Cardiac muscle cell (in vitro differentiated cells and primary cell): ENCODE measurements at regions not wholly inside any gene's neighbourhood (a gene's known extent, or its start where the extent isn't known, plus 50 kb on each side); places are given as distances from the start of the nearest gene placed in this dataset.
A peak's percentile ranks its signal among the peaks of the same experiment; 100 is the strongest.

ENCODE experiments used
- DNase-seq, 2 donors: peaks; one replicate each; pipeline versions ENCODE4 v3.0.0 to v3.0.0-alpha.2; 2010 to 2017; ENCODE audit warnings: low read depth in 1 of 2, low spot score in 1 of 2
- H3K27ac ChIP-seq: fragments of 200-600 bp; sonication (generic); 2 replicates; pipeline ENCODE4 v1.5.1; 2016
- H3K27me3 ChIP-seq: fragments of 200-600 bp; sonication (generic); 2 replicates; pipeline ENCODE4 v1.6.0; 2016; ENCODE audit warnings: control low read depth
- H3K36me3 ChIP-seq: fragments of 200-600 bp; sonication (generic); 2 replicates; pipeline ENCODE4 v1.5.1; 2016; ENCODE audit warnings: control low read depth
- H3K4me1 ChIP-seq: fragments of 200-600 bp; sonication (generic); 2 replicates; pipeline ENCODE4 v1.8.1; 2017; ENCODE audit warnings: low read depth, mild to moderate bottlenecking, mixed run types
- H3K4me3 ChIP-seq: fragments of 200-600 bp; sonication (generic); 2 replicates; pipeline ENCODE4 v1.5.1; 2016; ENCODE audit warnings: mild to moderate bottlenecking
- H3K9me3 ChIP-seq: fragments of 200-600 bp; sonication (generic); 2 replicates; pipeline ENCODE4 v1.5.1; 2017; ENCODE audit warnings: low read depth, mild to moderate bottlenecking, control low read depth
- CTCF ChIP-seq: IDR thresholded peaks from 2 replicates; pipeline ENCODE4 v1.5.1; 2012; ENCODE audit warnings: low read depth, mild to moderate bottlenecking, low read length

DNA sequence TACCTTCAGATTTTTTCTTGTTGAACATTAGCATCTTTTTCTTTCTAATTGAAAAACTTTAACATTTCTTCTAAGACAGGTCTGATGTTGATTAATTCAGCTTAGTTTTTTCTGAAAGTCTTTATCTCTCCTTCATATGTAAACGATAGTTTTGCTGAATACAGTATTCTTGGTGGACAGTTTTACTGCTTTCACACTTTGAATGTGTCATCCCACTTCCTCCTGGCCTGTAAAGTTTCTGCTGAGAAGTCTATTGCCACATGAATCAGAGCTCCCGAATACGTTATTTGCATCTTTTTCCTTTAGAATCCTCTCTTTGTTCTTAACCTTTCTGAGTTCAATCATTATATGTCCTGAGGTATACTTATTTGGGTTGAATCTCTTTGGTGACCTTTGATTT is 344.2 kb downstream of the OLFM3 start:
- Histone ChIP-seq H3K27ac (no peak overlapping the region), H3K9me3 (no peaks in the 10 kb centered on the region), H3K4me1 (no peaks in the 10 kb centered on the region), H3K27me3 (no peaks in the 10 kb centered on the region), H3K36me3 (no peaks in the 10 kb centered on the region), H3K4me3 (no peak overlapping the region)
- no peak for DNase-seq
- no peak for TF ChIP-seq CTCF

- DNase-seq: peak; percentile 20 to 58
- H3K27me3 ChIP-seq: no peaks in the 10 kb centered on the region
- H3K9me3 ChIP-seq: no peaks in the 10 kb centered on the region
- no peak overlapping the region for H3K4me3 ChIP-seq
- H3K36me3 ChIP-seq: no peaks in the 10 kb centered on the region
- peak; percentile 40 for TF ChIP-seq CTCF
- H3K4me1 ChIP-seq: no peaks in the 10 kb centered on the region
- H3K27ac ChIP-seq: no peak overlapping the region
Measured at GRCh38 chr1:101653482-101653946, 343.2 kb downstream of the OLFM3 start.

DNA sequence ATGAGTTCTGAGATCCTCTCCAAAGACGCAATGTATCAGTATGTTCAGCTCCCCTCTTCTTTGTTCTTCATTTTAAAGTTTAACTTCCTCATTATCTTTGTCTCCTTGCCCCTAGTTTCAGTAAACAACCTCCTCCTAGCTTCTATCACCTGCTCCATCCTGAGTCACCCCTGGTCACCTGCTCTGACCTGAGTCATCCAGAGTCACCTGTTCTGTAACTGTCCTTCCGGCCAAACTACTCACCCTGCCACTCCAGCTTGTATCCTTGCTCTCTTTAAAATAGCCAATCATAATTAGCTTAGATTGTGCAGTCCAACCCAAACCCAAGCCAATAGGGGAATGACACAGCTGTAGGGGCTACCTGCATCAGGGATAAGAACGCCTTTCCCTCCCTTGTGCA is 332.0 kb downstream of the OLFM3 start:
- Histone ChIP-seq H3K4me1 (no peaks in the 10 kb centered on the region), H3K9me3 (peaks cover 4% of the 10 kb centered on the region), H3K36me3 (no peaks in the 10 kb centered on the region), H3K27me3 (no peaks in the 10 kb centered on the region), H3K27ac (no peak overlapping the region), H3K4me3 (no peak overlapping the region)
- no peak for TF ChIP-seq CTCF
- DNase-seq: no peak

DNA sequence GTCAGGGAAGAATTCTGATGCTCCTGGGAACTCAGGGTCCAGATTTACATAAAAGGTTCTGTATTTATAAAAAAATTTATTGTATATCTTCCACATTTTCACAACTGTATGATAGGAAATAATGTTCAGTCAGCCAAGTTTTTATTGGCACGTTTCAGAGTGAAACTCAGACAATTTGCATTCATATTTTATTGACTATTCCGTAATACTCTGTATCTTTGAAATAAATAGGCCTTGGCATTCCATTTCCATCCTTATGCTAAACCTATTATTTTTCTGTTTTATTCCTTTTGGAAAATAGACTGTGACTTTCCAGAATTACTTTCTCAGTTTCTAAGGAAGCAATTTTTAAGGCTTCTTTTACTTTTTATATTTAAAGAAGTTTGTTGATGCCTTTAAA is 329.0 kb downstream of the OLFM3 start:
- DNase-seq: no peak
- H3K4me1 ChIP-seq: no peaks in the 10 kb centered on the region
- TF ChIP-seq CTCF: no peak
- H3K36me3 ChIP-seq: no peaks in the 10 kb centered on the region
- no peak overlapping the region for H3K4me3 ChIP-seq
- H3K9me3 ChIP-seq: peaks cover 4% of the 10 kb centered on the region
- H3K27ac ChIP-seq: no peak overlapping the region
- no peaks in the 10 kb centered on the region for H3K27me3 ChIP-seq

DNA sequence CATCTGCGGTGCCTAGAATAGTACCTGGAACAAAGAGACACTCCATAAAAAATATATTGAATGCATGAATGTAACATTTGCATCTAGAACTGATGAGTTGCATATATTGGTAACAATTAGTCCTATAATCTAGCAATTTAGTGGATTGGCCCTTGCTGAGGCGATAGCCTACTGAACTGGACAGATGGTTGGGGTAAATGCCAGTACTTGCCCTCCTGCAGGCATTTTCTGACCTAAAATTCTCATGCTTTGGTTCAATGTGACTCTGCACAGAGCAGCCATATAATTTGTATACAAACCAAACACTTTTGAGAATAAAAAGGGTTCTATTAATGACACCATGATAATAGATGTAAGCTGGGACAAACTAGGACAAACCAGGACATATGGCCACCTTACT is 313.6 kb downstream of the OLFM3 start:
- Histone ChIP-seq H3K27me3 (no peaks in the 10 kb centered on the region), H3K4me1 (peaks cover 49% of the 10 kb centered on the region), H3K9me3 (no peaks in the 10 kb centered on the region), H3K36me3 (no peaks in the 10 kb centered on the region), H3K4me3 (no peak overlapping the region), H3K27ac (peak overlapping the region; percentile 86)
- DNase-seq: no peak
- TF ChIP-seq CTCF: no peak

DNA sequence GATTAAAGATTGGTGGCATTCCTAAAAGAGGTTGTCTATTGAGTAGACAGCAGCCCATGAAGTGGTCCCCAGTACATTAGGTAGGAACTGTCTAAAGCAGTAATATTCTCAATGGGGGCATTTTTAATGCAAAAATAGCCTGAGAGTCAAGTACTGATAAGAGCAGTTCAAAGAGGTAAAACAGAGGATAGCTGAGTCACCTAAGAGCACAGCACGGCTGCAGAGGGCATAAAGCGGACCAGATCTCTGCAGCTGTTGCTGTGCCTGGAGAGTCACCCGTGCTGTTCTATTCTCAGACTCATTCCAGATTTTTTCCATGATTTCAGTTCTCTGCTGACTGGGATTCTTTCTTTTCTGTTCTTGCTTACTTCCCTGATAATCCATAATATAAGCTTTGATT is 313.2 kb downstream of the OLFM3 start:
- Histone ChIP-seq H3K36me3 (no peaks in the 10 kb centered on the region), H3K27ac (peak overlapping the region; percentile 86), H3K9me3 (no peaks in the 10 kb centered on the region), H3K4me1 (peaks cover 53% of the 10 kb centered on the region), H3K4me3 (no peak overlapping the region), H3K27me3 (no peaks in the 10 kb centered on the region)
- TF ChIP-seq CTCF: no peak
- peak in 1 of 2 donors; percentile 62 for DNase-seq
